A549 (cell line): ENCODE measurements at regions not wholly inside any gene's neighbourhood (a gene's known extent, or its start where the extent isn't known, plus 50 kb on each side); places are given as distances from the start of the nearest gene placed in this dataset.

Source experiments
- ATAC-seq, 2 experiments: fragments of 200-7000 bp in 1 of 2; fragments of >200 bp in 1 of 2; cut with Nextera tagmentation in 1 of 2; cut with Tn5 transposase in 1 of 2; 3 replicates each; pipeline versions ENCODE4 v1.8.0 to v1.9.1; 2018 to 2020; ENCODE audit warnings: mild to moderate bottlenecking in 1 of 2, moderate library complexity in 1 of 2
- CTCF ChIA-PET: fragments of 300-600 bp; sonication (Branson Sonifier 250); formaldehyde crosslinking; extraction: SDS; loops from one replicate; lab custom pipeline; 2021; ENCODE audit warnings: antibody characterized with exemption, inconsistent platforms; lab: Yijun Ruan, JAX
- POLR2A ChIA-PET: fragments of 350-600 bp; formaldehyde crosslinking; extraction: SDS; loops from one replicate; lab custom pipeline; 2021; ENCODE audit warnings: antibody characterized with exemption, inconsistent platforms; lab: Yijun Ruan, JAX
- DNase-seq, 2 experiments: peaks; one replicate each; pipeline versions ENCODE4 v3.0.0 to v3.0.0-alpha.2; 2011 to 2016; ENCODE audit warnings: low read depth in 1 of 2, low spot score in 1 of 2
- FAIRE-seq: peaks from 2 replicates; lab custom pipeline; 2011; peaks lifted over from hg19 to GRCh38; lab: Jason Lieb, UNC
- H3K27ac ChIP-seq, 2 experiments: fragments of >200 bp; sonication (Bioruptor Twin); formaldehyde crosslinking; 3 replicates each; pipeline ENCODE4 v1.5.1; 2016 to 2017
- H3K4me1 ChIP-seq: fragments of >200 bp; sonication (Bioruptor Twin); formaldehyde crosslinking; 3 replicates; pipeline ENCODE4 v1.6.1; 2016
- H3K4me2 ChIP-seq: fragments of >200 bp; sonication (Bioruptor Twin); formaldehyde crosslinking; 3 replicates; pipeline ENCODE4 v1.6.1; 2016
- H3K4me3 ChIP-seq: fragments of >200 bp; sonication (Bioruptor Twin); formaldehyde crosslinking; 3 replicates; pipeline ENCODE4 v1.5.1; 2016
- H3K9me3 ChIP-seq: fragments of >200 bp; sonication (Bioruptor Twin); formaldehyde crosslinking; 3 replicates; pipeline ENCODE4 v1.6.1; 2016
- ATOH8 ChIP-seq: fragments of 250-450 bp; sonication (Bioruptor Pico); IDR thresholded peaks from 2 replicates; pipeline ENCODE4 v1.5.0; 2020; ENCODE audit warnings: low read depth, mild to moderate bottlenecking, moderate library complexity
- BHLHE40 ChIP-seq: IDR thresholded peaks from 2 replicates; pipeline ENCODE4 v1.6.1; 2012; ENCODE audit warnings: low read depth, low read length, inconsistent platforms
- CEBPB ChIP-seq, 2 experiments: fragments of >200 bp in 1 of 2; sonication (Bioruptor Twin) in 1 of 2; formaldehyde crosslinking in 1 of 2; IDR thresholded peaks; 2 replicates each; pipeline ENCODE4 v1.6.1; 2012 to 2016
- CTCF ChIP-seq: fragments of >200 bp; sonication (Bioruptor Twin); formaldehyde crosslinking; IDR thresholded peaks from 3 replicates; pipeline ENCODE4 v1.5.1; 2016
- E2F6 ChIP-seq: IDR thresholded peaks from 2 replicates; pipeline ENCODE4 v1.6.1; 2012; ENCODE audit warnings: low read depth, borderline replicate concordance
- EHF ChIP-seq: fragments of 250-450 bp; sonication (Bioruptor Pico); IDR thresholded peaks from 2 replicates; pipeline ENCODE4 v1.5.0; 2020; ENCODE audit warnings: mild to moderate bottlenecking
- EHMT2 ChIP-seq: fragments of 200-600 bp; sonication (generic); IDR thresholded peaks from 2 replicates; pipeline ENCODE4 v1.6.1; 2016; ENCODE audit warnings: antibody characterized with exemption, low read depth, mild to moderate bottlenecking, moderate library complexity
- ELK1 ChIP-seq: fragments of 150-350 bp; IDR thresholded peaks from 2 replicates; pipeline ENCODE4 v1.6.1; 2014; ENCODE audit warnings: low read depth, mild to moderate bottlenecking, low read length
- EP300 ChIP-seq, 2 experiments: fragments of >200 bp; sonication (Bioruptor Twin); formaldehyde crosslinking; IDR thresholded peaks; 2 replicates in 1 of 2; 3 replicates in 1 of 2; pipeline ENCODE4 v1.6.1; 2016 to 2017
- ESRRA ChIP-seq: fragments of 150-350 bp; IDR thresholded peaks from 2 replicates; pipeline ENCODE4 v1.6.1; 2014; ENCODE audit warnings: mild to moderate bottlenecking, low read length, borderline replicate concordance
- HDAC2 ChIP-seq: fragments of 200-600 bp; sonication (generic); IDR thresholded peaks from 2 replicates; pipeline ENCODE4 v1.6.1; 2016
- HEYL ChIP-seq: fragments of 250-450 bp; sonication (Bioruptor Pico); IDR thresholded peaks from 2 replicates; pipeline ENCODE4 v1.8.0; 2021; ENCODE audit warnings: mild to moderate bottlenecking, moderate library complexity
- HMGXB4 ChIP-seq: fragments of 250-450 bp; sonication (Bioruptor Pico); IDR thresholded peaks from 2 replicates; pipeline ENCODE4 v1.5.0; 2021; ENCODE audit warnings: mild to moderate bottlenecking, moderate library complexity, borderline replicate concordance
- HOXB13 ChIP-seq: fragments of 250-450 bp; sonication (Bioruptor Pico); IDR thresholded peaks from 2 replicates; pipeline ENCODE4 v1.5.0; 2020; ENCODE audit warnings: low read depth, mild to moderate bottlenecking, moderate library complexity
- JUN ChIP-seq, 2 experiments: fragments of >200 bp; sonication (Bioruptor Twin); formaldehyde crosslinking; IDR thresholded peaks; 2 replicates in 1 of 2; 3 replicates in 1 of 2; pipeline ENCODE4 v1.6.1; 2016 to 2017
- KDM5A ChIP-seq: fragments of 200-600 bp; sonication (generic); IDR thresholded peaks from 2 replicates; pipeline ENCODE4 v1.6.1; 2016; ENCODE audit warnings: antibody characterized with exemption, mild to moderate bottlenecking
- MAZ ChIP-seq: fragments of 150-350 bp; IDR thresholded peaks from 2 replicates; pipeline ENCODE4 v1.6.1; 2014; ENCODE audit warnings: antibody characterized with exemption, low read depth, low read length, borderline replicate concordance
- NFE2L2 ChIP-seq: fragments of 150-350 bp; conservative IDR thresholded peaks from 2 replicates; pipeline ENCODE4 v1.6.1; 2014; ENCODE audit warnings: low read length
- POLR2AphosphoS2 ChIP-seq: conservative IDR thresholded peaks from 2 replicates; pipeline ENCODE4 v1.6.1; 2012; ENCODE audit warnings: low read length, improper control_type of control experiment, inconsistent platforms
- RCOR1 ChIP-seq: fragments of 150-350 bp; IDR thresholded peaks from 2 replicates; pipeline ENCODE4 v1.6.1; 2014; ENCODE audit warnings: antibody characterized with exemption, low read length, low read depth
- REST ChIP-seq: fragments of 200-600 bp; sonication (generic); IDR thresholded peaks from 2 replicates; pipeline ENCODE4 v1.6.1; 2016; ENCODE audit warnings: antibody characterized with exemption, mild to moderate bottlenecking, moderate library complexity
- RFX5 ChIP-seq: fragments of 450-650 bp; IDR thresholded peaks from 2 replicates; pipeline ENCODE4 v1.7.1; 2014; ENCODE audit warnings: antibody characterized with exemption, mild to moderate bottlenecking, moderate library complexity
- RNF2 ChIP-seq: fragments of 200-600 bp; sonication (generic); IDR thresholded peaks from 2 replicates; pipeline ENCODE4 v1.6.1; 2016; ENCODE audit warnings: low read depth, mild to moderate bottlenecking, antibody characterized with exemption, moderate library complexity, borderline replicate concordance
- SMC3 ChIP-seq: fragments of >200 bp; sonication (Bioruptor Twin); formaldehyde crosslinking; IDR thresholded peaks from 3 replicates; pipeline ENCODE4 v1.6.1; 2018; ENCODE audit warnings: inconsistent platforms
- TFCP2L1 ChIP-seq: fragments of 250-450 bp; sonication (Bioruptor Pico); IDR thresholded peaks from 2 replicates; pipeline ENCODE4 v1.5.0; 2021; ENCODE audit warnings: mild to moderate bottlenecking
- USF2 ChIP-seq: fragments of 450-650 bp; IDR thresholded peaks from 2 replicates; pipeline ENCODE4 v1.6.1; 2014; ENCODE audit warnings: antibody characterized with exemption
- WGBS: methylation state at CpG from one replicate; pipeline ENCODE4 v1.1.6; 2017; ENCODE audit errors: missing lambda C conversion rate; 5-methylcytosine and 5-hydroxymethylcytosine counted together

GRCh38 chr4:23441530-23442069 lies 448.2 kb downstream of the PPARGC1A start:
- ChIA-PET CTCF (no interaction called here), POLR2A (no interaction called here)
- FAIRE-seq (no peak), DNase-seq (no peak), ATAC-seq (no peak)
- no peak overlapping the region for H3K4me3 ChIP-seq
- H3K4me2 ChIP-seq = no peak overlapping the region
- H3K27ac ChIP-seq = no peak overlapping the region
- H3K4me1 ChIP-seq = no peaks in the 10 kb centered on the region
- 26% methylated on average over 1 of the region's 1 CpG for WGBS
- TF ChIP-seq RNF2 = no peak
- no peak for TF ChIP-seq RFX5
- TF ChIP-seq CTCF = no peak
- TF ChIP-seq E2F6 = no peak
- no peak for TF ChIP-seq EHF (CRISPR knock-in tag)
- TF ChIP-seq BHLHE40 = no peak
- no peak for TF ChIP-seq HEYL (CRISPR knock-in tag)
- TF ChIP-seq CEBPB (IDR thresholded peaks at IDR 0.05) = no peak
- no peak for TF ChIP-seq SMC3
- TF ChIP-seq TFCP2L1 (CRISPR knock-in tag) = no peak
- no peak for TF ChIP-seq ATOH8
- TF ChIP-seq ELK1 = no peak
- no peak for TF ChIP-seq JUN (IDR thresholded peaks at IDR 0.05)
- TF ChIP-seq ESRRA = no peak
- H3K9me3 ChIP-seq = no peaks in the 10 kb centered on the region

GRCh38 chr4:23438764-23439163 lies 451.1 kb downstream of the PPARGC1A start:
- Histone ChIP-seq H3K4me3 (no peak overlapping the region), H3K4me1 (no peaks in the 10 kb centered on the region), H3K4me2 (no peak overlapping the region), H3K9me3 (no peaks in the 10 kb centered on the region), H3K27ac (no peak overlapping the region)
- DNase-seq (no peak), ATAC-seq (no peak), FAIRE-seq (no peak)
- WGBS = 0% methylated on average over 1 of the region's 1 CpG
- ChIA-PET POLR2A (no interaction called here), CTCF (no interaction called here)
- TF ChIP-seq ATOH8 = no peak
- TF ChIP-seq RCOR1 = no peak
- TF ChIP-seq RFX5 = no peak
- TF ChIP-seq HDAC2 = no peak
- TF ChIP-seq TFCP2L1 (CRISPR knock-in tag) = no peak
- TF ChIP-seq NFE2L2 = no peak
- TF ChIP-seq EP300 (IDR thresholded peaks at IDR 0.05) = no peak
- TF ChIP-seq HOXB13 (CRISPR knock-in tag) = no peak
- no peak for TF ChIP-seq POLR2AphosphoS2
- no peak for TF ChIP-seq MAZ
- no peak for TF ChIP-seq REST
- no peak for TF ChIP-seq USF2
- no peak for TF ChIP-seq HEYL (CRISPR knock-in tag)
- no peak for TF ChIP-seq EHMT2
- no peak for TF ChIP-seq KDM5A
- no peak for TF ChIP-seq BHLHE40
- no peak for TF ChIP-seq HMGXB4 (CRISPR knock-in tag)
